Activated CD4-positive, alpha-beta T cell treated with anti-CD3 and anti-CD28 coated beads, Interleukin-2, amount 50 U/mL, for 48 hours (primary cell): ENCODE measurements at regions not wholly inside any gene's neighbourhood (a gene's known extent, or its start where the extent isn't known, plus 50 kb on each side); places are given as distances from the start of the nearest gene placed in this dataset.
"Not testable (repeated sequence)": the region's sequence is repeated elsewhere in the genome, so short reads cannot be mapped to it uniquely, and the experiment has no call there.

Experiments
- DNase-seq, 2 experiments: peaks; one replicate each; pipeline ENCODE4 v3.0.0-alpha.2; 2020

DNA sequence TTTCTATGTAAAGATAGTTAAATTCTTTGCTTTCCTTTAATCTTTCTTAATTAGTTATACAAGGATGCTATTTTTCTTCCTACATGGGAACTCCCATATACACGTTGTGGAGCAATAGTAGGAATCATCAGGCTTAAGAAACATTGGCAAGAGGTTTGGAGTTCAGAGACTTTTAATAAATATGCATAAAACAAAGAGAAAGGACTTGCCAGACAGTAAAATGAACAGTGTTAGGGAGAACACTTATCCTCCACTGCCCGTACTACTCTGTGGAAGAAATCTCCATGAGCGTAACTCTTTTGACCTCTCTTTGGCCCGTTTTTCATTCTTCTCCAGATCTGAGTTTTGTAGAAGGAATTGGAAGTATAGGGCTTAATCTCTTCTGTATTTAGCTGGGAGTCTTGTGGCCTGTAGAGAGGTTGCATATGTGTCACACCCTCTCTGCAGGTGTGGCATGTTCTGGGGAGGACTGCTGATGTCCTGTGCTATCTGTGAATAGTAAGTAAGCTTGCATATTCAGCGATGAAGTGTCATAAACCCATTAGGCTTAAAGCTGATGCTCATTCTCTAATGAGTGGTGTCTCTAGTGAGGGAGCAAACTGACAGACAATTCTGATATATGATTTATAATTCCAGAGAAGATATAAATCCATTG, 455.4 kb upstream of the FAR2 start:
- DNase-seq: no peak

DNA sequence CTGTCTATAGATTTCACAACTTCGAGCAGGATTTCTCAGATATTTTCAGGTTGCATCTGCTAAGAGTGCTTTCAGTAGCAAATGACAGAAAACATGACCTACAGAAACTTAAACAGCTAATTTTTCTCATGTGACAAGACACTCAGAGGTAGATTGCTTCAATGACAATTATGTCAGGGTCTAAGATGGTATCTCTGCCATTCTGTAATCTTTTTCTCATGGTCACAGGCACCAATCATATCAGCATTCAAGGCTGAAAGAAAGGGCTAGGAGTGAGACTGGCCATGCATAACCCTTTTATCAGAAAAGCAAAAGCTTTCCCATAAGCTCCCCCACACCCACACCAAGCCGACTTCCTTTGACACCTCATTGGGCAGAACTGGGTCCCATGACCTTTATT, 450.5 kb upstream of the FAR2 start:
- DNase-seq: no peak

DNA sequence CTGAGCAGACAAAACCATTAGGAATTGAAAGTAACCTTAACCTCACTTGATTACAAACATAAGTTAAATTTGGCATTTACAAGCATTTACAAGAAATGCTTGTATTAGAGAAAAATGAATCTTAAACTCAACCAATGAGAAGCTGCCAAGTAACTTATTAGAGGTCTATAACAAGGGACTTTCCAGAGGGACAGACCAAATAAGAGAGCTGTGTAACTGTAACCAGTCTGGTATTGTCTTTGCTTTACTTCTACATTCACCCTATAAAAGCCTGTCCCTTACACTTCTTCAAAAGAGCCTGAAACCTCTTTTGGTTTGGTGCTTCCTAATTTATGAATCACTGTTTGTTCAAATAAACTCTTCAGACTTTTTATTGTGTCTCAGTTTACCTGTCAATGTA, 450.0 kb upstream of the FAR2 start:
- DNase-seq: no peak

DNA sequence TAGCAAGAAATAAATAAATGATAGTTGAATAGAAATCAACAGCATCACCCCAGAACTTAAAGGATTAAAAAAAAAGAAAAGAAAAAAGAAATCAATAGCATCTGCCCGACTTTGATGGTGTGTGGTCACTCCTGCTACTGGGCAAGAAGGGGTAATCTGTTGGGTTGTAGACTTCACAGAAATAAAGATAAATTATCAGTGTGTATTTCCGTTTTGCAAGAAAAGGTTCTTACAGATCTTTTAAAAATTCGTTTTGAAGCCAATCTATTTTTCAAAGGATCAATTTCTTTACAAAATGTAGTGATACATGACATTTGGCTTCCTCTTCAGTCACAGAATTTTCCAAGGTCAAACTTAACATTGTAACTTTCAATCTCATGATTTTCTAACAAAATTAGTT, 448.9 kb upstream of the FAR2 start:
- no peak for DNase-seq

DNA sequence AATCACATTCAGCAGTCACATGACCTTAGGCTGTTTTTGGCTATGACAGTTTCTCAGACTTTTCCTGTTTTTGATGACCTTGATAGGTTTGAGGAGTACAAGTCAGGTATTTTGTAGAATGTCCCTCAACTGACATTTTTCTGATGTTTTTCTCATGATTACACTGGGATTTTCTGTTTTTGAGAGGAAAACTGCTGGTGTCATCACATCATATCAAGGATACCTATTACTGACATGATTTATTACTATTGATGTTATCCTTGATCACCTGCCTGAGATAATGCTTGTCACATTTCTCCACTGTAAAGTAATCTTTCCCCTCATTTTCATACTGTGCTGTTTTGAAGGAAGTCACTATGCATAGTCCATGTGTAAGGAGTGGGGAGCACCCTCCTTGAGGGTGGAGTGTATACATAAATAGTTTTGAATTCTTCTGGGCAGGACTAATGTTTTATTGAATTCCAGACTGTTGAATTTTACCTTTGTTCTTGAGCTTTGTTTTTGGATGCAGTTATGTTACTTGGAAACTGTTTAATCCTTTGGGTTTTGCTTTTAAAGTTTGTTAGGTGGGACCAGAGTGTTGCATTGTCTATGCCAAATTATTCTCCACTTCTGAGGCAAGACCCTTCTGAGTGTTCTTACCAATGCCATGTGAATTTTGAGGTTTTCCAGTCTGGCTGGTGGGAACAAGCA, 444.5 kb upstream of the FAR2 start:
- DNase-seq: no peak

DNA sequence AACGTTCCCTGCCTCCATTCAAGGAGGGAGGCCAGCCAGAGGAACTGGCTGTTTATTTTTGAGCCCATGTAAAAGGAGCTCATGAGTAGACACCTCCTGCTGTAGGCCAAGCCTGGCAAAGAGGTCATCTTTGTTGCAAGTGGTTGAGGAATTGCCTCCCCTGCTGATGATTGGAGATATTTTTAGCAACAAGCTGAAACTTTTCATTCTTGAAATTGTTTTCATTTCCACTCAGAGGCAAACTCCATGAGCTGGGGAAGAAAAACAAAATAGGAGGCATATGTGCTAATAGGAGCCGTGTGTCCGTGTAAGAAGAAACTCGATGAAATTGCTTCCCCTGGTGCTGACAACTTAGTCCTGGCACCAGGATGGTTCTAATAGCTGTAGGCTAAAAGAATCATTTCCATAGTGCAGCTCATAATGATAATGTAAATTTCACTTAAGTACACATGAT, 440.1 kb upstream of the FAR2 start:
- no peak for DNase-seq

DNA sequence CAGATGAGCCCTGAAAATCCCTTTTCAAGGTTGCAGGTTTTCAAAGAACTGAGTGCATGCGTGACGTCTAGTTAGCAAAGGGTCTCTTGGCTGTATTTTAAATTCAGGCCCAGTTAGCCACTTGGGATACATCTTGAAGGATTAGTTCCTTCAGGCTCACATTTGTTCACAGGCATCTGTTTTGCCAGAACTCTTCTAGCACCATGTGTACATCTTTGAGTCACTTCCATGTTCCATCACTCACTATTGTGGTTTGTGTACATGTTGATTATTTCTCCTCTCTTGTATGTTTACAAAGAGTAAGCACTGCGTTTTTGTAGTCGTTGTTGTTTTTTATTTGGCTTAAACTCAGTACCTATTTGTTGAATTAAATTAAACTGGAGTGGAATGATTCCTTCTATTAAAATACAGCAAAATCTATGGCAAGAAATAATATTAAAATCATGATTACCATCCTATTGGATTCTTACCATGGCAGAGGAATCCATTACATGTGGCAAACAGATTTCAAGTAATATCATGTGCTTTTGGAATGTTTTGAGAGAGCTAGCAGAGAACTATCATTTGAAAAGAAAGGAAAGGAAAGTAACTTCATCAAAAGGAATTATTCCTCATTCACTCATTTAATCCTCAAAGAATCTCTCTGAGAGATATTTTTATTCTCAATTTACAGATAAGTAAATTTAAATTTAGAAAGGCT, 438.9 kb upstream of the FAR2 start:
- no peak for DNase-seq

DNA sequence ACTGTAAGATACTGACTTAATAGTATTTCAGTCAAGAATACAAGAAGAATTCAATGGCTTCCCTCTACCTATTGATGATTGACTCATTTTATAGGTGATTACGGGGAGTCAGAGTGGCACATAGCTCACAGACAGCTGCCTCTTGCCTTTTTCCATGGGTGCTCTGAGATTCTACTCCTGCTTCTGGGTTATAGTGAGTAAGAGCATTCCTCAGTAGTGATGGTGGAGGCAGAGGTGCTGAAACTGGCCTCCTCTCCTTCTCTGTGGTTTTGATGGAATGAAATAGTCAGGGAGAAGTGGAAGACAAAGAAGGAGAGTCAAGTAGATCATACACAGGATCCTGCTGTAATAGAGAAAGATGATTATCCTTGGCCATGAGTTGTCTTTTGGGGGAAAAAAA, 438.2 kb upstream of the FAR2 start:
- no peak for DNase-seq

DNA sequence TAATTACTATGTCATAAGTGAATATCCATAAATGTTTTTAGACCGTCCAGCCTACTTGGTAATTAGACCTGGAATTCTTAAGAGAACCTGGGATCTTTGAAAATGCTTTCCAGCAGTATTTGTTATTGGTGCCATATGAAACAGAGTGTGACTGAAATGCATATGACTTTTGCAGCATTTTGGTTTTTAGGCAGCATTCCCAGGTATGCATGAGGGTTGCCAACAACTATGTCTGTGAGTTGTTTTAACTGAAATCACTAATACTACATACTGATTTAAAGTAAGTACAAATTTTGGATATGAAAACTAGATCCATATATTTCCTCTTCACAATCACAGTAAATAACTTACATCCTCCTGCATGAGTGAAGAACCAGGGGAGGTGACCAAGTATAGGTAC, 437.7 kb upstream of the FAR2 start:
- no peak for DNase-seq

DNA sequence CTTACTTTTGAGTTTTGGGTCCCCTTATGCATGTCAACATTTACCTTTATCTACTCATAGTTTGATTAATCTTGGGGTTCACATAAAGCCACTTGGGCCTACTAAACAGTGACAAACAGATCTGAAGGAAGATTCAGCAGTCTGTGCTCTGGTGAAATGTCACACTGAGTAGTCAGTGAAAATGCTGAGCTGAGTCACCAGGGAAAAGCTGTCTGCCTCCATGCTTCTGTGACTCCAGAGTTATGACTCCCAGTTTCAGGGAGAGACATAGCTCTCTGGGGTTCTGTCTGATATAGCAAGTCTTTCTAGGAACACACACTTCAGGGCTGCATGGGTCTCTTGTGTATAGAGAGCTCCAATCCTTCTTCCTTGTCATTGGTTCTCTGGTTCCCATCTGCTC, 406.3 kb upstream of the FAR2 start:
- DNase-seq: no peak

DNA sequence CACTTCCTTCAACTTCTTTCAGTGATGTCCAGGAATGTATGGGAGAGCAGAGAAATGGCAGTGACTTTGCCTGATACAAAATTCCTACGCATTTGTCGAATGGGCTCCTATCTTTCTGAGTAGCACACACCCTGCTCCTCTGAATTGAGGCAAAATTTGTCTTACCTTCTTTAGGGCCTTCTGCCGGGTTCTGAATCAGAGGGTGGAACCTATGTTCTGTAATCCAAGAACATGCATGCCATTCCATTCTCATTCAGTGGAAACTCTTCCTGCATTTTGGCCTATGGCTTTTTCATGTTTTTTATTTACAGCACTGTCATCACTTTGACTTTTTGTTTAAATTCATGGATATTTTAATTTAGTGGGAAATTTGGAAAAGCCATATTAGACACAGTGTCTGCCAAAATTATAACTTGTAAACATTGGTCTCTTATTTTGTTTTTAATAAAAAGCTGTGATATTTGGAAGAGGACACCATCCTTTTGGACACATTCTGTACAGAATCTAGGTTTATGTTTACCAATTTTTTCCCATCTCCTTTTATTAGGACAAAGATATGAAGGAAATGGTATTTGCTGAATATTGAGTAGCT, 402.2 kb upstream of the FAR2 start:
- DNase-seq: no peak

DNA sequence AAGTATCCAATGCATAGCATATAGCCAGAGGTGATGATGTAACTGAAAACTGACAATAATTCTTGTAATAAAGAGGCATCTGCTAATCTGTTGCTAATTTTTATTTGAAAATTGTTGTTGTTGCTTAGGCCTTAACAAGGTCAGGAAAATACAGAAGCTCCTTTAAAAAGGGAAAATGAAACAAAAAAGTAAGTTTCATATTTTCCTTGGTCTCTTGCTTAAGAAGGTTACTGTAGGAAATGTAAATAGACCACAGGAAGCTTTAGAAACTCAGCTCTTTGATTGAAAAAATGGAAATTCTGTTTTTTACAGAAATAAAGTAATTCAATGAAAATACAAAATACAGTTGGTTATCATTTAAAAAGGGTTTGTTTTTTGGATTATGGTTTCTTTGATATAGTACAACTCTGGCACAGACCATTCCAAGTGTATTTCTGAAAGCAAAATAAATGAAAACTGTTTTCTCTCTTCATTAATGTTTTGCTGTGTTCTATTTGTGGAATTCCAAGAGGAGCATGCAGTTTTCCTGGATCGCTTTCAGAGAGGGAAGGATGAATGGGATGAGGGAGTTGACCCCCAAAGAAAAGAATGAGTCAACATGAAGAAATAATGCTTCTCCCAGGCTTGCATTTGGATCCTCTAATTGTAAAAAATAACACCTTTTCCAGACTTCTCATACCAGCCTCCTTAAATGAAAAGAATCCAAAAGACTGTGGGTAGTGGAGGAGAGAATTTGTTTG, 398.0 kb upstream of the FAR2 start:
- DNase-seq: no peak

DNA sequence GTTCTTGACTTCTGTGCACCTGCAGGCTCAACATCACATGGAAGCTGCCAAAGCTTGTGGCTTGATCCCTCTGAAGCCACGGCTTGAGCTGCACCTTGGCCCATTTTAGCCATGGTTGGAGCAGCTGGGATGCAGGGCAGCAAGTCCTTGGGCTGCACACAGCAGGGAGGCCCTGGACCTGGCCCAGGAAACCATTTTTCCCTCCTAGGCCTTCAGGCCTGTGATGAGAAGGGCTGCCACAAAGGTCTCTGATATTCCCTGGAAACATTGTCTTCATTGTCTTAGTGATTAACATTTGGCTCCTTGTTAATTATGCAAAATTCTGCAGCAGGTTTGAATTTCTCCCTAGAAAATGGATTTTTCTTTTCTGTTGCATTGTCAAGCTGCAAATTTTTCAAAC, 394.1 kb upstream of the FAR2 start:
- DNase-seq: no peak

DNA sequence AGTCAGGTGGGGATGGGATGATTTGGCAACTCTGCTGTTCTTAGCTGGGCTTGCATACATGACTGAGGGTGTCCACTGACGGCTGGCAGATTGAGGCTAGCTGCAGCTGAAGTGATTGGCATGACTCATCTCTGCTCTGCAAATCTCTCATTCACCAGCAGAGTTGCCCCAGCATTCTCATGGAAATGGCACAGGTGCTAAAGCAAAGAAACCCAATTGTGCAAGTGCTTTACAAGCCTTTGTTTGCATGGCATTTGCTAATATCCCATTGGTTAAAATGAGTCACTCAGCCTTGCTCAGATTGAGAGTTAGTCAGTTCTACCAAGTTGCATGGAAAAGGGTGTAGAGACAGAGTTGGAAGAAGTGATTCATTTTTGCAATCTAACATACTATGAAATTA, 389.7 kb upstream of the FAR2 start:
- DNase-seq: no peak

DNA sequence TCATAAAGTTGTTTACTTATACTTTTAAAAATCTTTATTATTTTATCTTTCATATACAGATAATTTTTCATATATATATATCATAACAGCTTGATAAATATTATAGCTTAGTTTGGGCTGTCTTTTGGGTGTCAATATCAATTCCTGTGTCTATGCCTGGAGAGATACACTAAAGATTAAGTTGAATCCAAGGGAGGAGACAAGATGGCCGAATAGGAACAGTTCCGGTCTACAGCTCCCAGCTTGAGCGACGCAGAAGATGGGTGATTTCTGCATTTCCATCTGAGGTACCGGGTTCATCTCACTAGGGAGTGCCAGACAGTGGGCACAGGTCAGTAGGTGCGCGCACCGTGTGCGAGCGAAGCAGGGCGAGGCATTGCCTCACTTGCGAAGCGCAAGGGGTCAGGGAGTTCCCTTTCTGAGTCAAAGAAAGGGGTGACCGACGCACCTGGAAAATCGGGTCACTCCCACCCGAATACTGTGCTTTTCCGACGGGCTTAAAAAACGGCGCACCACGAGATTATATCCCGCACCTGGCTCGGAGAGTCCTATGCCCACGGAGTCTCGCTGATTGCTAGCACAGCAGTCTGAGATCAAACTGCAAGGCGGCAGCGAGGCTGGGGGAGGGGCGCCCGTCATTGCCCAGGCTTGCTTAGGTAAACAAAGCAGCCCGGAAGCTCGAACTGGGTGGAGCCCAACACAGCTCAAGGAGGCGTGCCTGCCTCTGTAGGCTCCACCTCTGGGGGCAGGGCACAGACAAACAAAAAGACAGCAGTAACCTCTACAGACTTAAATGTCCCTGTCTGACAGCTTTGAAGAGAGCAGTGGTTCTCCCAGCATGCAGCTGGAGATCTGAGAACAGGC, 388.8 kb upstream of the FAR2 start:
- DNase-seq: not testable (repeated sequence)

DNA sequence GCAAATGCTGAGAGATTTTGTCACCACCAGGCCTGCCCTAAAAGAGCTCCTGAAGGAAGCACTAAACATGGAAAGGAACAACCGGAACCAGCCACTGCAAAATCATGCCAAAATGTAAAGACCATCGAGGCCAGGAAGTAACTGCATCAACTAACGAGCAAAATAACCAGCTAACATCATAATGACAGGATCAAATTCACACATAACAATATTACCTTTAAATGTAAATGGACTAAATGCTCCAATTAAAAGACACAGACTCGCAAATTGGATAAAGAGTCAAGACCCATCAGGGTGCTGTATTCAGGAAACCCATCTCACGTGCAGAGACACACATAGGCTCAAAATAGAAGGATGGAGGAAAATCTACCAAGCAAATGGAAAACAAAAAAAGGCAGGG, 387.2 kb upstream of the FAR2 start:
- not testable (repeated sequence) for DNase-seq

DNA sequence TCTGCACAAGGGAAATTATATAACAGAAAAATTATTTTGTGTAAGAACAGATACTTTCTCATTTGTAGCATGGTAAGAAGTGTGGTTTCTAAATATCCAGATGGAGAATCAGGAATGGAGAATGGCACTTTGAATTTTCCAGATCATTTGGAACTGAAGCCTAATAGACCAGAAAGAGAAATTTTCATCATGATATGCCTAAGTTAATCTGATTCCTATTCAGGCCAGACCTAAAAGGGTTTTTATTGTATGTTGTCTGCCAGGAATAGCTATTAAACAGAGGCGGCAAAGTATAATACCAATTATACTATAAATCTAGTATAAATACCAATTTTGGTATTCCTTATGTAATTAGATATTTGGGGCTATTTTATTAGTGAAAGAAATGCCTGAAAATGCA, 382.7 kb upstream of the FAR2 start:
- no peak for DNase-seq

DNA sequence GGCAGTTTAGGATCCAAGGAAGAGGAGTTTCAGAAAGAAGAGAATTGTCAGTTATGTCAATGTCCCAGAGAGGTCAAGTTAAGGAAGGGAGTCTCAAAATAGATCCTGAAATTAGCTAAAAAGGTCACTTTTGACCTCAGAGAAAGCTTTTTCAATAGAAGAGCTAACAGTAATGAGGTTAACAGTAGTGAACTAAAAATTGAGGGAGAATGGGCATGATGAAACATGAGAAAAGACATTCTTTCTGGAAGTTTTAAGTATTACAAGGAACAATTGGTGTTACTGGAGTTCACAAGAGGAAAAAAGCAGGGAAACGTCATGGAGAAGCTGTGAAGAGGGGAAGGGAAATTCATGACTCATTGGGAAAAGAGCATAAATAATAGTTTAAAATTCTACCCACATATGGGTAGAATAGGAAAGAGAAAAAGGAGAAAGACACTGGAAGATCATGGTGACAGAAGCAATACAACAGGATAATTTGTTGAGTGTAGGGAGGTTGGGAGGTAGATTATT, 381.2 kb upstream of the FAR2 start:
- DNase-seq: no peak

DNA sequence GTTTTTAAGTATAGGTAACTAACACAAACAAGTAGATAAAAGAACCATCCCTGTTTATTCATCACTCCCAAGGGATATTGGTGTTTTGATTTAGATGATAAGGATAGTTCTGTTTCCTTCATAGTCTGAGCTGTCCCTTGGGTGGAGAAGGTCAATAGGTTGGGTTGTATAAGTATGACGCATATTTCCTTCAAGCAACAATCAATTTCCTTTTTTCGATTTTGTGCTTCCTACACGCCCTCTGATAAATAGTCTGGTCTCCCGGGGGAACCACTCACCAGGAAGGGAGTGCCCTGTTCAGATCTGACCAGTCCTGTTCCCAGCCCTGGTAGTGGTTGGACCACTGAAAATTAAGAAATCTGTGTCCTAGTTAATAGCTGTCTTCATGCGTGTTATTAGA, 378.8 kb upstream of the FAR2 start:
- no peak for DNase-seq

DNA sequence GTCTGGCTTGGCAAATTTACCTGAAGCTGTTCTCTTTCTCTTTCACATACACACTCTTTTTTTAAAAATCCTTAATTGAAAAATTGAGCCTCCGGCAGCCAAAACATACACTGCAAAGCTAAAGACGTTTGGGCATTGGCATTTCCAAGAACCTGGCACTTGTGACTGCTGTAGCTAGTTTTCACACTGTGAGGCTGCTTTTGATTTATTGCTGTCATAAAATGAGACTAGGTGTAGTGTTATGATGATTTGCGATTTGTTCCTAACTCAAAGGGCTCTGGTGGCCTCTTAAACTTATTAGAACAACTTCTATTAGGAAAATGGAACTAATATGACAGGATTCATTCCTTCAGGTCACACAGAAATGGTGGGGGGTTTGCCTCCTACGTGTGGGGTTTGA, 377.1 kb upstream of the FAR2 start:
- DNase-seq: no peak

DNA sequence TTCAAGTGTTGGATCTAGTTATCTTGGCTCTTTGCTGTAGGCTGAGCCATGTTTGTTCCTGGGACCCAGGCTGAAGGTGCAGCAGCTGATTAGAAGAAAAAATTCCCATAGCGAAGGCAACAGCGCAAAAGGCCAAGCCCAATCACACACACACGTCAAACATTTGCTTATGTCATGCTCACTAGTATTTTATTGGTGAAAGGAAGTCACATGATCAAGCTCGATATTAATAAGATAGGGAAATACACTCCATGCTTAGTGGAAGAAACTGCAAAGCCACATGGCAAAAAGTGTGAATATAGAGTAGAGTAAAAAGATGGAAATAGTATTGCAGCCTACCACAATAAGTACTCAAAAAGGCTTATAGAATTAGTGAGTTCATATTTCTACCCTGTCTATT, 373.5 kb upstream of the FAR2 start:
- no peak for DNase-seq

DNA sequence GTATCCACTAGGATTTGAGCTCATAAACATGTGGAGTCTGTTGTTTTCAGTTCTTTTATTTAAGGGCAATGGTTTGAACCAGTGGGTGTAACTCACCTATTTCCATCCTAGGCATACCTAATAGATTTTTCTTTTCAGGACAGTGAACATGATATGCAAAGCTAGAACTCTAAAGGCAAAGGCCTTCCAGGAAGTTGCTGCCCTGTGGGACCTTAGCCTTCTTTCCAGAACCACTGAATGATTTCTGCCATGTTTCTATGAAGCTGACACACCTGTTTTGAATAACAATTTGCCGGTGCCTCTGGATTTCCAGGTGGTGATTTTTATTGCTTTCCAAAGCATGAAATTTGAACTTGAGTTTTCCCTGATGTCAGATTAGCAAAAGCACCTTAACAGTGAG, 372.9 kb upstream of the FAR2 start:
- no peak for DNase-seq
